K562 (cell line): ENCODE measurements at regions not wholly inside any gene's neighbourhood (a gene's known extent, or its start where the extent isn't known, plus 50 kb on each side); places are given as distances from the start of the nearest gene placed in this dataset.

Experiments
- ATAC-seq: fragments of 200-7000 bp; cut with Tn5 transposase; 3 replicates; pipeline ENCODE4 v1.9.1; 2020; ENCODE audit warnings: moderate library complexity
- BruUV-seq: library from RNA; stranded (reverse); fragments of 400-500 nt; replicated peaks from 2 replicates; lab custom pipeline; 2021; lab: Mats Ljungman, UMichigan
- CTCF ChIA-PET: fragments of 300-600 bp; formaldehyde crosslinking; extraction: SDS; loops from one replicate; lab custom pipeline; 2021; ENCODE audit warnings: low intra/inter-chr PET ratio; lab: Yijun Ruan, JAX
- POLR2A ChIA-PET: fragments of 300-600, 350-650 bp; sonication (Branson Sonifier 250); formaldehyde crosslinking; extraction: SDS; loops from one replicate; lab custom pipeline; 2021; ENCODE audit warnings: antibody characterized with exemption, inconsistent platforms; lab: Yijun Ruan, JAX
- DNase-seq, 4 experiments: peaks; one replicate each; pipeline versions ENCODE4 v3.0.0 to v3.0.0-alpha.2; 2011 to 2018; ENCODE audit warnings: low spot score in 3 of 4, mixed read lengths in 3 of 4; ENCODE audit errors: extremely low read depth in 1 of 4
- FAIRE-seq: peaks from 2 replicates; lab custom pipeline; 2011; peaks lifted over from hg19 to GRCh38; lab: Jason Lieb, UNC
- H2AFZ ChIP-seq: 2 replicates; pipeline ENCODE4 v1.6.0; 2011; ENCODE audit warnings: low read depth, low read length, control low read depth, inconsistent platforms
- H3K27ac ChIP-seq: fragments of 200-600 bp; 3 replicates; pipeline ENCODE4 v1.8.0; 2011; ENCODE audit warnings: low read depth, mild to moderate bottlenecking, control low read depth, inconsistent platforms, low read length, moderate library complexity, mixed read lengths; ENCODE audit errors: extremely low read depth
- H3K27me3 ChIP-seq, 2 experiments: fragments of 300-600 bp in 1 of 2; 2 replicates in 1 of 2; 3 replicates in 1 of 2; pipeline versions ENCODE4 v1.6.0 to v1.8.0; 2011; ENCODE audit warnings: inconsistent platforms in 2 of 2, low read length in 2 of 2, mild to moderate bottlenecking in 1 of 2, mixed read lengths in 1 of 2, moderate library complexity in 1 of 2; ENCODE audit not compliant: control insufficient read depth in 2 of 2, insufficient read depth in 2 of 2
- H3K36me3 ChIP-seq: fragments of 300-600 bp; 3 replicates; pipeline ENCODE4 v1.8.0; 2011; ENCODE audit warnings: mild to moderate bottlenecking, low read length, inconsistent platforms; ENCODE audit not compliant: control insufficient read depth, insufficient read depth
- H3K4me1 ChIP-seq, 2 experiments: fragments of 200-600 bp in 1 of 2; replicated peaks in 1 of 2; 2 replicates in 1 of 2; 3 replicates in 1 of 2; pipeline versions ENCODE4 v1.5.1 to v1.8.0; 2011; ENCODE audit warnings: inconsistent platforms in 2 of 2, low read length in 2 of 2, mild to moderate bottlenecking in 1 of 2, mixed read lengths in 1 of 2, moderate library complexity in 1 of 2; ENCODE audit not compliant: control insufficient read depth in 2 of 2, insufficient read depth in 2 of 2
- H3K4me2 ChIP-seq: 2 replicates; pipeline ENCODE4 v1.6.1; 2011; ENCODE audit warnings: low read length, control low read depth, inconsistent platforms, mixed read lengths; ENCODE audit not compliant: insufficient read depth
- H3K4me3 ChIP-seq: fragments of 200-600 bp; sonication (generic), shearing (Covaris generic); 2 replicates; pipeline ENCODE4 v1.5.1; 2016; ENCODE audit warnings: control low read depth, inconsistent platforms
- H3K79me2 ChIP-seq: fragments of 200-600 bp; 3 replicates; pipeline ENCODE4 v1.8.0; 2011; ENCODE audit warnings: low read length, inconsistent platforms; ENCODE audit not compliant: control insufficient read depth, insufficient read depth
- H3K9ac ChIP-seq, 2 experiments: 2 replicates each; pipeline versions ENCODE4 v1.6.0 to v1.6.1; 2011; ENCODE audit warnings: low read depth in 2 of 2, low read length in 2 of 2, control low read depth in 1 of 2, inconsistent platforms in 1 of 2, mild to moderate bottlenecking in 1 of 2, mixed read lengths in 1 of 2; ENCODE audit not compliant: insufficient read depth in 1 of 2
- H3K9me1 ChIP-seq: one replicate; pipeline ENCODE4 v1.6.0; 2011; ENCODE audit warnings: inconsistent platforms, mild to moderate bottlenecking, low read length, moderate library complexity; ENCODE audit not compliant: control insufficient read depth, insufficient read depth
- H3K9me3 ChIP-seq: replicated peaks from 2 replicates; pipeline ENCODE4 v1.5.1; 2011; ENCODE audit warnings: low read depth, low read length, inconsistent platforms; ENCODE audit not compliant: control insufficient read depth, insufficient read depth
- H4K20me1 ChIP-seq: replicated peaks from 2 replicates; pipeline ENCODE4 v1.6.1; 2011; ENCODE audit warnings: low read length, inconsistent platforms, mixed read lengths; ENCODE audit not compliant: control insufficient read depth, insufficient read depth
- CAMTA2 ChIP-seq: fragments of 250-450 bp; sonication (Bioruptor Pico); conservative IDR thresholded peaks from 2 replicates; pipeline ENCODE4 v1.5.1; 2022
- CCNT2 ChIP-seq: IDR thresholded peaks from 2 replicates; pipeline ENCODE4 v1.6.1; 2011; ENCODE audit warnings: borderline replicate concordance, low read depth, mild to moderate bottlenecking, moderate library complexity, mixed read lengths, low read length; ENCODE audit not compliant: insufficient read length; ENCODE audit errors: extremely low read depth
- ETV6 ChIP-seq, 3 experiments: fragments of 150-350 bp in 1 of 3; sonication (generic) in 1 of 3; formaldehyde crosslinking in 1 of 3; IDR thresholded peaks; 2 replicates each; pipeline versions ENCODE4 v1.6.1 to v1.8.0; 2014 to 2022; ENCODE audit warnings: borderline replicate concordance in 2 of 3, low read depth in 2 of 3, antibody characterized with exemption in 1 of 3, low read length in 1 of 3, mild to moderate bottlenecking in 1 of 3, missing genetic modification reagents in 1 of 3
- JUNB ChIP-seq: fragments of 450-650 bp; formaldehyde crosslinking; conservative IDR thresholded peaks from 2 replicates; pipeline ENCODE4 v1.4.0; 2020; ENCODE audit warnings: mild to moderate bottlenecking
- KLF10 ChIP-seq: fragments of 250-450 bp; sonication (Bioruptor Pico); IDR thresholded peaks from 2 replicates; pipeline ENCODE4 v1.6.1; 2021; ENCODE audit warnings: matching md5 sums
- KLF16 ChIP-seq: IDR thresholded peaks from 2 replicates; pipeline ENCODE4 v1.6.1; 2016; ENCODE audit warnings: antibody characterized with exemption
- PHB ChIP-seq: fragments of 250-450 bp; sonication (Bioruptor Pico); IDR thresholded peaks from 2 replicates; pipeline ENCODE4 v1.5.0; 2021
- RBBP5 ChIP-seq: fragments of 200-600 bp; sonication (generic); IDR thresholded peaks from 2 replicates; pipeline ENCODE4 v1.6.1; 2012; ENCODE audit warnings: borderline replicate concordance, mild to moderate bottlenecking, low read length, control low read depth, inconsistent platforms; ENCODE audit not compliant: insufficient read depth, poor library complexity, severe bottlenecking
- ZNF124 ChIP-seq: sonication (generic); formaldehyde crosslinking; IDR thresholded peaks from 2 replicates; pipeline ENCODE4 v1.8.1; 2022; ENCODE audit warnings: missing genetic modification reagents
- ZNF75A ChIP-seq: fragments of 450-650 bp; formaldehyde crosslinking; IDR thresholded peaks from 2 replicates; pipeline ENCODE4 v1.4.0; 2020; ENCODE audit warnings: mild to moderate bottlenecking
- in situ Hi-C: fragments of 300-500 bp; cut with MboI; formaldehyde crosslinking; loops from 4 replicates; pipeline ENCODE4 v1.15.0; 2018; ENCODE audit warnings: inconsistent platforms, mixed read lengths
- intact Hi-C: fragments of 100-400 bp; cut with micrococcal nuclease; formaldehyde crosslinking; loops from 2 replicates; pipeline ENCODE4 v1.14.2; 2022
- TF ChIP-seq, protein P1 (sequence below), 2 experiments: fragments of 450-650 bp; formaldehyde crosslinking in 1 of 2; IDR thresholded peaks; 2 replicates each; pipeline versions ENCODE4 v1.4.0 to v1.6.1; 2014 to 2020; ENCODE audit warnings: mild to moderate bottlenecking in 2 of 2, borderline replicate concordance in 1 of 2, low read depth in 1 of 2
- TF ChIP-seq, protein P2 (sequence below): fragments of 450-650 bp; IDR thresholded peaks from 2 replicates; pipeline ENCODE4 v1.6.1; 2016; ENCODE audit warnings: missing biosample characterization, missing genetic modification characterization

DNA sequence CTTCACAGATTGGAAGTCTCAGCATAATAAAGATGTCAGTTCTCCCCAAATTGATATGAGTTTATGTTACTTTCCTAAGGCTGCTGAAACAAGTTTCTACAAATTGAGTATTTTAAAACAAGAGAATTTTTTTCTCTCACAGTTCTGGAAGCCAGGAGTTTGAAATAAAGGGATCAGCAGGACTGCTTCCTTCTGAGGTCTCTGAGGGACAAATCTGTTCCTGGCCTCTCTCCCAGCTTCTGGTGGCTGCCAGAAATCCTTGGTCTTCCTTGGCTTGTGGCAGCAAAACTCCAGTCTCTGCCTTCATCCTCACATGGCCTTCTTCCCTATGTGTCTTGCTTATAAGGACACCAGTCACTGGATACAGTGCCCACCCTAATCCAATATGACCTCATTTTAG lies 136.1 kb downstream of the TFAP2A start:
- Histone ChIP-seq H3K36me3 (no peaks in the 10 kb centered on the region), H3K9me3 (no peaks in the 10 kb centered on the region), H3K27ac (no peak overlapping the region), H3K9me1 (no peaks in the 10 kb centered on the region), H3K4me2 (no peak overlapping the region), H3K9ac (no peak overlapping the region), H4K20me1 (no peaks in the 10 kb centered on the region), H3K27me3 (no peaks in the 10 kb centered on the region), H2AFZ (no peak overlapping the region), H3K4me3 (no peak overlapping the region), H3K79me2 (no peaks in the 10 kb centered on the region), H3K4me1 (no peaks in the 10 kb centered on the region)
- intact Hi-C loops, result no loop called here
- BruUV-seq, result no TSS peak
- ChIA-PET CTCF (no interaction called here), POLR2A (no interaction called here)
- FAIRE-seq (no peak), ATAC-seq (no peak), DNase-seq (no peak)
- in situ Hi-C loops, result no loop called here
- TF ChIP-seq RBBP5 (no peak), ETV6 (IDR thresholded peaks at IDR 0.05; ENCODE audit: borderline replicate concordance in 1 of 2, low read depth in 2 of 2, low read length in 1 of 2) (no peak), ETV6 (CRISPR knock-in tag; IDR thresholded peaks at IDR 0.05; ENCODE audit: borderline replicate concordance) (no peak), CAMTA2 (CRISPR knock-in tag) (no peak), KLF16 (no peak), JUNB (no peak), ZNF124 (CRISPR knock-in tag) (no peak), CCNT2 (no peak), ZNF75A (CRISPR knock-in tag) (no peak), KLF10 (no peak), PHB (CRISPR knock-in tag) (no peak)
- TF ChIP-seq, protein P1, sequence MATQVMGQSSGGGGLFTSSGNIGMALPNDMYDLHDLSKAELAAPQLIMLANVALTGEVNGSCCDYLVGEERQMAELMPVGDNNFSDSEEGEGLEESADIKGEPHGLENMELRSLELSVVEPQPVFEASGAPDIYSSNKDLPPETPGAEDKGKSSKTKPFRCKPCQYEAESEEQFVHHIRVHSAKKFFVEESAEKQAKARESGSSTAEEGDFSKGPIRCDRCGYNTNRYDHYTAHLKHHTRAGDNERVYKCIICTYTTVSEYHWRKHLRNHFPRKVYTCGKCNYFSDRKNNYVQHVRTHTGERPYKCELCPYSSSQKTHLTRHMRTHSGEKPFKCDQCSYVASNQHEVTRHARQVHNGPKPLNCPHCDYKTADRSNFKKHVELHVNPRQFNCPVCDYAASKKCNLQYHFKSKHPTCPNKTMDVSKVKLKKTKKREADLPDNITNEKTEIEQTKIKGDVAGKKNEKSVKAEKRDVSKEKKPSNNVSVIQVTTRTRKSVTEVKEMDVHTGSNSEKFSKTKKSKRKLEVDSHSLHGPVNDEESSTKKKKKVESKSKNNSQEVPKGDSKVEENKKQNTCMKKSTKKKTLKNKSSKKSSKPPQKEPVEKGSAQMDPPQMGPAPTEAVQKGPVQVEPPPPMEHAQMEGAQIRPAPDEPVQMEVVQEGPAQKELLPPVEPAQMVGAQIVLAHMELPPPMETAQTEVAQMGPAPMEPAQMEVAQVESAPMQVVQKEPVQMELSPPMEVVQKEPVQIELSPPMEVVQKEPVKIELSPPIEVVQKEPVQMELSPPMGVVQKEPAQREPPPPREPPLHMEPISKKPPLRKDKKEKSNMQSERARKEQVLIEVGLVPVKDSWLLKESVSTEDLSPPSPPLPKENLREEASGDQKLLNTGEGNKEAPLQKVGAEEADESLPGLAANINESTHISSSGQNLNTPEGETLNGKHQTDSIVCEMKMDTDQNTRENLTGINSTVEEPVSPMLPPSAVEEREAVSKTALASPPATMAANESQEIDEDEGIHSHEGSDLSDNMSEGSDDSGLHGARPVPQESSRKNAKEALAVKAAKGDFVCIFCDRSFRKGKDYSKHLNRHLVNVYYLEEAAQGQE (IDR thresholded peaks at IDR 0.05; ENCODE audit: borderline replicate concordance), result no peak
- TF ChIP-seq, protein P1 (CRISPR knock-in tag; IDR thresholded peaks at IDR 0.05; ENCODE audit: low read depth), result no peak
- TF ChIP-seq, protein P2, sequence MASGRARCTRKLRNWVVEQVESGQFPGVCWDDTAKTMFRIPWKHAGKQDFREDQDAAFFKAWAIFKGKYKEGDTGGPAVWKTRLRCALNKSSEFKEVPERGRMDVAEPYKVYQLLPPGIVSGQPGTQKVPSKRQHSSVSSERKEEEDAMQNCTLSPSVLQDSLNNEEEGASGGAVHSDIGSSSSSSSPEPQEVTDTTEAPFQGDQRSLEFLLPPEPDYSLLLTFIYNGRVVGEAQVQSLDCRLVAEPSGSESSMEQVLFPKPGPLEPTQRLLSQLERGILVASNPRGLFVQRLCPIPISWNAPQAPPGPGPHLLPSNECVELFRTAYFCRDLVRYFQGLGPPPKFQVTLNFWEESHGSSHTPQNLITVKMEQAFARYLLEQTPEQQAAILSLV (tag), result no peak
